ENCODE measurements at regions not wholly inside any gene's neighbourhood (a gene's known extent, or its start where the extent isn't known, plus 50 kb on each side); places are given as distances from the start of the nearest gene placed in this dataset.

GRCh38 chr12:89289720-89290119, 62.6 kb downstream of the DUSP6 start:
- peaks cover 5% of the 10 kb centered on the region; the same call in 1 of the 2 replicates for H3K4me1 ChIP-seq
- no peak for TF ChIP-seq Cebpa-rat (IDR thresholded peaks at IDR 0.05)
- H3K9me3 ChIP-seq = no peaks in the 10 kb centered on the region
- H3K36me3 ChIP-seq = no peaks in the 10 kb centered on the region
- no peak overlapping the region for H3K4me2 ChIP-seq
- H4K20me1 ChIP-seq = no peaks in the 10 kb centered on the region
- H3K27ac ChIP-seq = no peak overlapping the region
- H3K9ac ChIP-seq = no peak overlapping the region
- H3K27me3 ChIP-seq = no peaks in the 10 kb centered on the region
- H3K4me3 ChIP-seq = no peak overlapping the region

- TF ChIP-seq Cebpa-rat (IDR thresholded peaks at IDR 0.05) = no peak
- Histone ChIP-seq H3K27me3 (no peaks in the 10 kb centered on the region), H4K20me1 (no peaks in the 10 kb centered on the region), H3K4me3 (no peak overlapping the region), H3K27ac (no peak overlapping the region), H3K4me1 (peaks cover 5% of the 10 kb centered on the region; the same call in 1 of the 2 replicates), H3K4me2 (no peak overlapping the region), H3K9ac (no peak overlapping the region), H3K9me3 (no peaks in the 10 kb centered on the region), H3K36me3 (no peaks in the 10 kb centered on the region)
These were observed 63.3 kb downstream of the DUSP6 start for GRCh38 chr12:89288959-89289358.

- Histone ChIP-seq H3K4me2 (no peak overlapping the region), H3K27me3 (no peaks in the 10 kb centered on the region), H3K9me3 (no peaks in the 10 kb centered on the region), H3K4me3 (no peak overlapping the region), H3K36me3 (no peaks in the 10 kb centered on the region), H4K20me1 (no peaks in the 10 kb centered on the region), H3K27ac (no peak overlapping the region), H3K9ac (no peak overlapping the region), H3K4me1 (peaks cover 5% of the 10 kb centered on the region; the same call in 1 of the 2 replicates)
- TF ChIP-seq Cebpa-rat (IDR thresholded peaks at IDR 0.05) = no peak
These were observed 65.8 kb downstream of the DUSP6 start for GRCh38 chr12:89286501-89286900.

- Histone ChIP-seq H3K27ac (peak overlapping the region; percentile 33; the same call in 1 of the 2 replicates), H3K27me3 (no peaks in the 10 kb centered on the region), H3K4me1 (peaks cover 10% of the 10 kb centered on the region), H3K9me3 (0 out of 2 replicates have a peak, but pooled peaks cover 4% of the 10 kb centered on the region), H3K4me3 (no peak overlapping the region), H3K36me3 (no peaks in the 10 kb centered on the region), H4K20me1 (no peaks in the 10 kb centered on the region), H3K9ac (no peak overlapping the region), H3K4me2 (peak overlapping the region; percentile 43)
- no peak for TF ChIP-seq Cebpa-rat (IDR thresholded peaks at IDR 0.05)
These were observed 70.8 kb downstream of the DUSP6 start for GRCh38 chr12:89281539-89281867.

GRCh38 chr12:89280833-89281538, 71.3 kb downstream of the DUSP6 start:
- Histone ChIP-seq H3K4me2 (peak overlapping the region; percentile 43), H3K4me1 (peaks cover 10% of the 10 kb centered on the region), H3K9me3 (0 out of 2 replicates have a peak, but pooled peaks cover 4% of the 10 kb centered on the region), H4K20me1 (no peaks in the 10 kb centered on the region), H3K27ac (peak overlapping the region; percentile 33; the same call in 1 of the 2 replicates), H3K4me3 (no peak overlapping the region), H3K9ac (no peak overlapping the region), H3K36me3 (no peaks in the 10 kb centered on the region), H3K27me3 (no peaks in the 10 kb centered on the region)
- TF ChIP-seq Cebpa-rat (IDR thresholded peaks at IDR 0.05) = no peak

GRCh38 chr12:89279499-89279898, 72.8 kb downstream of the DUSP6 start:
- H3K27me3 ChIP-seq = no peaks in the 10 kb centered on the region
- TF ChIP-seq Cebpa-rat (IDR thresholded peaks at IDR 0.05) = no peak
- H3K9ac ChIP-seq = no peak overlapping the region
- no peak overlapping the region for H3K27ac ChIP-seq
- H3K36me3 ChIP-seq = no peaks in the 10 kb centered on the region
- H3K4me3 ChIP-seq = no peak overlapping the region
- peaks cover 10% of the 10 kb centered on the region for H3K4me1 ChIP-seq
- H3K9me3 ChIP-seq = 0 out of 2 replicates have a peak, but pooled peaks cover 4% of the 10 kb centered on the region
- no peak overlapping the region for H3K4me2 ChIP-seq
- H4K20me1 ChIP-seq = no peaks in the 10 kb centered on the region

GRCh38 chr12:89278862-89279261, 73.4 kb downstream of the DUSP6 start:
- no peak for TF ChIP-seq Cebpa-rat (IDR thresholded peaks at IDR 0.05)

GRCh38 chr12:89278169-89278568, 74.1 kb downstream of the DUSP6 start:
- H3K4me1 ChIP-seq = peaks cover 10% of the 10 kb centered on the region
- no peak overlapping the region for H3K27ac ChIP-seq

More at GRCh38 chr12:89278862-89279261, 73.4 kb downstream of the DUSP6 start:
- H3K27me3 ChIP-seq = no peaks in the 10 kb centered on the region
- H4K20me1 ChIP-seq = no peaks in the 10 kb centered on the region
- H3K4me1 ChIP-seq = peaks cover 10% of the 10 kb centered on the region
- no peak overlapping the region for H3K4me2 ChIP-seq
- H3K36me3 ChIP-seq = no peaks in the 10 kb centered on the region
- H3K9me3 ChIP-seq = 0 out of 2 replicates have a peak, but pooled peaks cover 4% of the 10 kb centered on the region
- no peak overlapping the region for H3K4me3 ChIP-seq
- no peak overlapping the region for H3K27ac ChIP-seq
- H3K9ac ChIP-seq = no peak overlapping the region

GRCh38 chr12:89276860-89277259, 75.4 kb downstream of the DUSP6 start:
- H3K9ac ChIP-seq = no peak overlapping the region
- no peak for TF ChIP-seq Cebpa-rat (IDR thresholded peaks at IDR 0.05)
- H3K4me1 ChIP-seq = peaks cover 10% of the 10 kb centered on the region
- no peaks in the 10 kb centered on the region for H3K27me3 ChIP-seq
- H3K9me3 ChIP-seq = 0 out of 2 replicates have a peak, but pooled peaks cover 4% of the 10 kb centered on the region
- no peak overlapping the region for H3K4me2 ChIP-seq
- no peak overlapping the region for H3K4me3 ChIP-seq
- no peaks in the 10 kb centered on the region for H4K20me1 ChIP-seq
- H3K27ac ChIP-seq = no peak overlapping the region
- no peaks in the 10 kb centered on the region for H3K36me3 ChIP-seq

More at GRCh38 chr12:89278169-89278568, 74.1 kb downstream of the DUSP6 start:
- Histone ChIP-seq H3K4me2 (no peak overlapping the region), H3K9ac (no peak overlapping the region), H3K4me3 (no peak overlapping the region), H3K9me3 (0 out of 2 replicates have a peak, but pooled peaks cover 4% of the 10 kb centered on the region), H3K36me3 (no peaks in the 10 kb centered on the region), H3K27me3 (no peaks in the 10 kb centered on the region), H4K20me1 (no peaks in the 10 kb centered on the region)
- no peak for TF ChIP-seq Cebpa-rat (IDR thresholded peaks at IDR 0.05)

- H3K9ac ChIP-seq = no peak overlapping the region
- H3K4me2 ChIP-seq = no peak overlapping the region
- no peak overlapping the region for H3K27ac ChIP-seq
- no peaks in the 10 kb centered on the region for H4K20me1 ChIP-seq
- H3K4me3 ChIP-seq = no peak overlapping the region
- no peaks in the 10 kb centered on the region for H3K4me1 ChIP-seq
- H3K27me3 ChIP-seq = no peaks in the 10 kb centered on the region
- H3K9me3 ChIP-seq = no peaks in the 10 kb centered on the region
- no peak for TF ChIP-seq Cebpa-rat (IDR thresholded peaks at IDR 0.05)
- no peaks in the 10 kb centered on the region for H3K36me3 ChIP-seq
These were observed 78.8 kb downstream of the DUSP6 start for GRCh38 chr12:89273525-89273924.

Measured in BLaER1 (cell line).